ENCODE measurements at regions not wholly inside any gene's neighbourhood (a gene's known extent, or its start where the extent isn't known, plus 50 kb on each side); places are given as distances from the start of the nearest gene placed in this dataset.

- H3K9me1 ChIP-seq (replicated peaks; ENCODE audit: control insufficient read depth, extremely low read depth, insufficient read depth, low read length) = no peaks in the 10 kb centered on the region
- ChIA-PET POLR2A (no interaction called here), CTCF (no interaction called here)
- H3K9ac ChIP-seq (replicated peaks; ENCODE audit: extremely low read depth, insufficient read depth, low read length) = no peak overlapping the region
- H3K4me2 ChIP-seq (ENCODE audit: insufficient read depth, low read length) = no peak overlapping the region
- H3K27me3 ChIP-seq (ENCODE audit: control insufficient read depth in 2 of 2, insufficient read depth in 2 of 2, low read length in 2 of 2) = no peaks in the 10 kb centered on the region
- no peak for FAIRE-seq
- intact Hi-C loops (cut with micrococcal nuclease) = no loop called here
- no peak overlapping the region for H3K27ac ChIP-seq (ENCODE audit: insufficient read depth, low read depth, low read length)
- TF ChIP-seq POLR2A (IDR thresholded peaks at IDR 0.05; ENCODE audit: low read depth, low read length) = no peak
- no peak overlapping the region for H3K4me3 ChIP-seq (replicated peaks in 1 of 3; ENCODE audit: insufficient read depth in 1 of 3, low read depth in 1 of 3, low read length in 3 of 3)
- DNase-seq (ENCODE audit: low read depth, low spot score) = no peak
- dilution Hi-C loops (cut with MboI; ENCODE audit: extremely low pct_ligation_motif_present, low sequenced_read_pairs) = no loop called here
- no peaks in the 10 kb centered on the region for H4K20me1 ChIP-seq (replicated peaks; ENCODE audit: control insufficient read depth, extremely low read depth, insufficient read depth, low read length)
- no peak overlapping the region for H2AFZ ChIP-seq (ENCODE audit: low read depth, low read length)
- H3K4me1 ChIP-seq (ENCODE audit: control insufficient read depth, extremely low read depth, insufficient read depth, low read length) = no peaks in the 10 kb centered on the region
- H3K36me3 ChIP-seq (ENCODE audit: control insufficient read depth in 2 of 2, extremely low read depth in 1 of 2, insufficient read depth in 2 of 2, low read length in 2 of 2) = no peaks in the 10 kb centered on the region
- no peaks in the 10 kb centered on the region for H3K9me3 ChIP-seq (replicated peaks; ENCODE audit: control insufficient read depth, insufficient read depth, low read length)
- no peaks in the 10 kb centered on the region for H3K79me2 ChIP-seq (ENCODE audit: control insufficient read depth, insufficient read depth, low read length)
- BruUV-seq (replicated peaks) = no TSS peak
Observed at GRCh38 chr10:126732308-126732707, 61.8 kb upstream of the C10orf90 start.

GRCh38 chr10:126732868-126733267, 62.4 kb upstream of the C10orf90 start:
- no peaks in the 10 kb centered on the region for H3K27me3 ChIP-seq (ENCODE audit: control insufficient read depth in 2 of 2, insufficient read depth in 2 of 2, low read length in 2 of 2)
- no peak overlapping the region for H3K9ac ChIP-seq (replicated peaks; ENCODE audit: extremely low read depth, insufficient read depth, low read length)
- no peak for FAIRE-seq
- H3K27ac ChIP-seq (ENCODE audit: insufficient read depth, low read depth, low read length) = no peak overlapping the region
- DNase-seq (ENCODE audit: low read depth, low spot score) = no peak
- H3K4me2 ChIP-seq (ENCODE audit: insufficient read depth, low read length) = no peak overlapping the region
- H4K20me1 ChIP-seq (replicated peaks; ENCODE audit: control insufficient read depth, extremely low read depth, insufficient read depth, low read length) = no peaks in the 10 kb centered on the region
- no peak overlapping the region for H3K4me3 ChIP-seq (replicated peaks in 1 of 3; ENCODE audit: insufficient read depth in 1 of 3, low read depth in 1 of 3, low read length in 3 of 3)
- H3K9me1 ChIP-seq (replicated peaks; ENCODE audit: control insufficient read depth, extremely low read depth, insufficient read depth, low read length) = no peaks in the 10 kb centered on the region
- no peaks in the 10 kb centered on the region for H3K36me3 ChIP-seq (ENCODE audit: control insufficient read depth in 2 of 2, extremely low read depth in 1 of 2, insufficient read depth in 2 of 2, low read length in 2 of 2)
- intact Hi-C loops (cut with micrococcal nuclease) (no loop called here), dilution Hi-C loops (cut with MboI; ENCODE audit: extremely low pct_ligation_motif_present, low sequenced_read_pairs) (no loop called here)
- ChIA-PET CTCF (no interaction called here), POLR2A (no interaction called here)
- H3K4me1 ChIP-seq (ENCODE audit: control insufficient read depth, extremely low read depth, insufficient read depth, low read length) = no peaks in the 10 kb centered on the region
- H3K9me3 ChIP-seq (replicated peaks; ENCODE audit: control insufficient read depth, insufficient read depth, low read length) = no peaks in the 10 kb centered on the region
- H3K79me2 ChIP-seq (ENCODE audit: control insufficient read depth, insufficient read depth, low read length) = no peaks in the 10 kb centered on the region
- BruUV-seq (replicated peaks) = no TSS peak
- TF ChIP-seq GATA2 (IDR thresholded peaks at IDR 0.05; ENCODE audit: insufficient read depth, insufficient read length, low read depth, low read length) (no peak), EZH2 (IDR thresholded peaks at IDR 0.05; ENCODE audit: borderline replicate concordance, low read depth, low read length, severe bottlenecking) (no peak), POLR2A (IDR thresholded peaks at IDR 0.05; ENCODE audit: low read depth, low read length) (no peak), FOS (IDR thresholded peaks at IDR 0.05; ENCODE audit: borderline replicate concordance, insufficient read depth, low read length) (no peak), MAX (IDR thresholded peaks at IDR 0.05; ENCODE audit: insufficient read depth, insufficient read length) (no peak), JUN (IDR thresholded peaks at IDR 0.05; ENCODE audit: borderline replicate concordance, insufficient read depth, insufficient read length, low read depth) (no peak), MYC (IDR thresholded peaks at IDR 0.05; ENCODE audit: low read depth, low read length) (no peak), POLR2AphosphoS5 (IDR thresholded peaks at IDR 0.05; ENCODE audit: insufficient read depth, low read depth, low read length) (no peak), CTCF (IDR thresholded peaks at IDR 0.05; ENCODE audit: extremely low read depth in 1 of 2, insufficient read depth in 1 of 2, low read depth in 1 of 2, low read length in 2 of 2) (no peak)
- no peak overlapping the region for H2AFZ ChIP-seq (ENCODE audit: low read depth, low read length)

Measured in endothelial cell of umbilical vein (primary cell).